ENCODE measurements at regions not wholly inside any gene's neighbourhood (a gene's known extent, or its start where the extent isn't known, plus 50 kb on each side); places are given as distances from the start of the nearest gene placed in this dataset.
A peak's percentile ranks its signal among the peaks of the same experiment; 100 is the strongest.

DNA sequence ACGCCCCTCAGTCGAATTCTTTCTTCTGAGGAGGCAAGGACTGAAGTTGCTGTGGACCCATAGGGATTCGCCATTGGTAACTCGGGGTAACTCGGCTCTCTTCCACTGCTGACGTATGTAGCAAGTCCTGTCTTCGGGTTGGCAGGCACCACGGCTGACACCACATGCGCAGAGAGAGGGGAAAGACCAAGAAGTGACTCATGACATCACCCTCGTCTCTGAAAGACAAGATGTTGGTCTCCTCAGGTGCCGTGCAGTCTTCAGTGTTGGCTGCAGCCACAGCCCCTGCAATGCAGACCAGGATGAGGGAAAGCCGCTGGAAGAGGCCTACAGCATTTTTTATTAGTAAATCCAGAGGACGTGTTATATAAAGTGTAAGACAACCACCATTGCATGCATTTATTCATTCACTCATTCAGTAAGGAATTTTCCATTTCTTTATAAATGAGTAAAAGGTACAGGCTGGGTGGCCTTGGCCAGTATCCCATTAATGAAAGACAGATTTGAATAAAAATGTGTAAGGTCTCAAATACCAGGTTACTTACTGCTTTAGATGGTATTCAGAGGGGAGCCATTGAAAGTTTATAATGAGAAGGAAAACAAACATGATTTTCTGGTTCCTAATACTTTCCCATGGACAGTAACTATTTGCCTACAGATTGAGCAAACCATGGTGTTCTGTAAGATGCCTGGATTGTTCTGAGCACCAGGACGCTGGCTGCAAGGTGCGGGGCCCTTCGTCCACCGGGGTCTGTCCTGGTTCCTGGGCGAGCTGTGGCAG, 50.7 kb upstream of the IRF2BP2 start:
- H3K4me3 ChIP-seq (ENCODE audit: control insufficient read depth in 2 of 3, extremely low read depth in 1 of 3, insufficient read depth in 2 of 3, low read depth in 1 of 3, low read length in 3 of 3), result no peak overlapping the region
- H3K9ac ChIP-seq (ENCODE audit: control insufficient read depth, extremely low read depth, insufficient read depth, low read length), result peak overlapping the region; percentile 24
- H4K20me1 ChIP-seq (ENCODE audit: control insufficient read depth, extremely low read depth, insufficient read depth, low read length), result no peaks in the 10 kb centered on the region
- no peak for TF ChIP-seq EZH2 (IDR thresholded peaks at IDR 0.05; ENCODE audit: low read length)
- TF ChIP-seq, protein P1, sequence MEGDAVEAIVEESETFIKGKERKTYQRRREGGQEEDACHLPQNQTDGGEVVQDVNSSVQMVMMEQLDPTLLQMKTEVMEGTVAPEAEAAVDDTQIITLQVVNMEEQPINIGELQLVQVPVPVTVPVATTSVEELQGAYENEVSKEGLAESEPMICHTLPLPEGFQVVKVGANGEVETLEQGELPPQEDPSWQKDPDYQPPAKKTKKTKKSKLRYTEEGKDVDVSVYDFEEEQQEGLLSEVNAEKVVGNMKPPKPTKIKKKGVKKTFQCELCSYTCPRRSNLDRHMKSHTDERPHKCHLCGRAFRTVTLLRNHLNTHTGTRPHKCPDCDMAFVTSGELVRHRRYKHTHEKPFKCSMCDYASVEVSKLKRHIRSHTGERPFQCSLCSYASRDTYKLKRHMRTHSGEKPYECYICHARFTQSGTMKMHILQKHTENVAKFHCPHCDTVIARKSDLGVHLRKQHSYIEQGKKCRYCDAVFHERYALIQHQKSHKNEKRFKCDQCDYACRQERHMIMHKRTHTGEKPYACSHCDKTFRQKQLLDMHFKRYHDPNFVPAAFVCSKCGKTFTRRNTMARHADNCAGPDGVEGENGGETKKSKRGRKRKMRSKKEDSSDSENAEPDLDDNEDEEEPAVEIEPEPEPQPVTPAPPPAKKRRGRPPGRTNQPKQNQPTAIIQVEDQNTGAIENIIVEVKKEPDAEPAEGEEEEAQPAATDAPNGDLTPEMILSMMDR (optimal IDR thresholded peaks at IDR 0.05 in 1 of 3, IDR thresholded peaks at IDR 0.05 in 1 of 3, conservative IDR thresholded peaks at IDR 0.05 in 1 of 3; ENCODE audit: extremely low read depth in 1 of 3, insufficient read depth in 2 of 3, low read length in 3 of 3), result no peak
- H3K27ac ChIP-seq (ENCODE audit: control insufficient read depth, insufficient read depth, low read length), result peak overlapping the region; percentile 64
- dilution Hi-C loops (cut with MboI; ENCODE audit: extremely low pct_ligation_motif_present, low sequenced_read_pairs), result no loop called here
- peak overlapping the region; percentile 4 for H3K4me2 ChIP-seq (ENCODE audit: control insufficient read depth, extremely low read depth, insufficient read depth, low read depth, low read length)
- FAIRE-seq (peak; percentile 44), DNase-seq (ENCODE audit: low read depth, low spot score) (no peak)
- H3K27me3 ChIP-seq (ENCODE audit: control insufficient read depth, extremely low read depth, insufficient read depth, low read length), result no peaks in the 10 kb centered on the region
- peaks cover 11% of the 10 kb centered on the region for H3K79me2 ChIP-seq (ENCODE audit: control insufficient read depth, insufficient read depth, low read length)
- H3K36me3 ChIP-seq (ENCODE audit: control insufficient read depth in 2 of 2, extremely low read depth in 1 of 2, insufficient read depth in 2 of 2, low read length in 2 of 2), result peaks cover 0 to under 1% of the 10 kb centered on the region in 2 experiments
- H3K9me3 ChIP-seq (ENCODE audit: control insufficient read depth, low read depth, low read length), result no peaks in the 10 kb centered on the region
- no peak overlapping the region for H2AFZ ChIP-seq (ENCODE audit: control insufficient read depth, low read length)
- peaks cover 53% of the 10 kb centered on the region for H3K4me1 ChIP-seq (ENCODE audit: control insufficient read depth, extremely low read depth, insufficient read depth, low read length)
- H3K9me1 ChIP-seq (ENCODE audit: control insufficient read depth, extremely low read depth, insufficient read depth, low read length), result no peaks in the 10 kb centered on the region

Small RNA genes in the stretch of these regions (small RNA-seq; reads per million reads assigned to genes)
- 0 reads per million in 3 experiments for gene RNY4P16 (ENCODE audit: insufficient read length in 3 of 3, low read depth in 3 of 3, low replicate concordance in 1 of 3)
